ENCODE measurements at regions not wholly inside any gene's neighbourhood (a gene's known extent, or its start where the extent isn't known, plus 50 kb on each side); places are given as distances from the start of the nearest gene placed in this dataset.

DNA sequence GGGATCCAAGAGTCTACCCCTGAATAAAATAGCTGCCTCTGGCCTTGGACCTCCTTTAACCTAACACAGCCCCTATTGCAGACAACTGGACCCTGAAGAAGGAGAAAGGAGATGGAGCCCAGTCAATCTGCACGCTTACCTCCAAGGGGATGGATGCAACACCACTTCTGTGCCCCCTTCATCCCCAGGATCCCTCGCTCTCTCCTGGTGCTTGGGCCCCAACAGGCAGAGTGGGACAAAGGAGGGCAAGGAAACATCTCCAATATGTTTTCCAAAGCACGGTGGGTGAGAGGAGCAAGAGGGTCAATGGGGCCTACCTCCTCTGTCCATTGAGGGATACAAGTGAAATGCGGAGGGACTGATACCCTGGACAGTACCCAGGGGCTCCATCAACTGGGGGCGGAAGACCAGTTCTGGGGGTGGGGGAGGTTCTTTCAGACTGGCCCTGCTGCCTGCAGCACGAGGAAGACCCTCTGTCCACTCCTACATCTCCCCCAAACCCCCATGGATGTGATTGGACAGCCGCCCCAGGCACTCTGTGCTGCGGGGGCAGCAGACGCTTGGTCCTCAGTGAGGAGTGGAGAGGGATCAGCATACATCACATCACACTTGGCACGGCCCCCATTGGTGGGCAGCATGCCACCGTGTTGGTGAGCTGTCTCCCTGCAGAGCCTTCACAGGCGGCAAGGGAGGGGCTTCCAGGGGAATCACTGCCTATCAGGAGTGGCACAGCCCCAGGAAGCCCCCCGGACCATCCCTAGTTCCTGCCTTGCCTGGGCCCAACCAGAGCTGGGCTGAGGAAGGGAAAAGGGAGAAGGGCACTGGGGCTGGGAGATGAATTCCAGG, 70.6 kb downstream of the MRPL14 start:
- TF ChIP-seq, protein P1, sequence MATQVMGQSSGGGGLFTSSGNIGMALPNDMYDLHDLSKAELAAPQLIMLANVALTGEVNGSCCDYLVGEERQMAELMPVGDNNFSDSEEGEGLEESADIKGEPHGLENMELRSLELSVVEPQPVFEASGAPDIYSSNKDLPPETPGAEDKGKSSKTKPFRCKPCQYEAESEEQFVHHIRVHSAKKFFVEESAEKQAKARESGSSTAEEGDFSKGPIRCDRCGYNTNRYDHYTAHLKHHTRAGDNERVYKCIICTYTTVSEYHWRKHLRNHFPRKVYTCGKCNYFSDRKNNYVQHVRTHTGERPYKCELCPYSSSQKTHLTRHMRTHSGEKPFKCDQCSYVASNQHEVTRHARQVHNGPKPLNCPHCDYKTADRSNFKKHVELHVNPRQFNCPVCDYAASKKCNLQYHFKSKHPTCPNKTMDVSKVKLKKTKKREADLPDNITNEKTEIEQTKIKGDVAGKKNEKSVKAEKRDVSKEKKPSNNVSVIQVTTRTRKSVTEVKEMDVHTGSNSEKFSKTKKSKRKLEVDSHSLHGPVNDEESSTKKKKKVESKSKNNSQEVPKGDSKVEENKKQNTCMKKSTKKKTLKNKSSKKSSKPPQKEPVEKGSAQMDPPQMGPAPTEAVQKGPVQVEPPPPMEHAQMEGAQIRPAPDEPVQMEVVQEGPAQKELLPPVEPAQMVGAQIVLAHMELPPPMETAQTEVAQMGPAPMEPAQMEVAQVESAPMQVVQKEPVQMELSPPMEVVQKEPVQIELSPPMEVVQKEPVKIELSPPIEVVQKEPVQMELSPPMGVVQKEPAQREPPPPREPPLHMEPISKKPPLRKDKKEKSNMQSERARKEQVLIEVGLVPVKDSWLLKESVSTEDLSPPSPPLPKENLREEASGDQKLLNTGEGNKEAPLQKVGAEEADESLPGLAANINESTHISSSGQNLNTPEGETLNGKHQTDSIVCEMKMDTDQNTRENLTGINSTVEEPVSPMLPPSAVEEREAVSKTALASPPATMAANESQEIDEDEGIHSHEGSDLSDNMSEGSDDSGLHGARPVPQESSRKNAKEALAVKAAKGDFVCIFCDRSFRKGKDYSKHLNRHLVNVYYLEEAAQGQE (IDR thresholded peaks at IDR 0.05; ENCODE audit: insufficient read depth in 1 of 2, low read depth in 2 of 2, low read length in 2 of 2): peak in 1 of 2 experiments; percentile 80; a peak in 2 of 4 replicates
- no peak for TF ChIP-seq SIN3A (IDR thresholded peaks at IDR 0.05; ENCODE audit: borderline replicate concordance, insufficient read depth, low read length)

DNA sequence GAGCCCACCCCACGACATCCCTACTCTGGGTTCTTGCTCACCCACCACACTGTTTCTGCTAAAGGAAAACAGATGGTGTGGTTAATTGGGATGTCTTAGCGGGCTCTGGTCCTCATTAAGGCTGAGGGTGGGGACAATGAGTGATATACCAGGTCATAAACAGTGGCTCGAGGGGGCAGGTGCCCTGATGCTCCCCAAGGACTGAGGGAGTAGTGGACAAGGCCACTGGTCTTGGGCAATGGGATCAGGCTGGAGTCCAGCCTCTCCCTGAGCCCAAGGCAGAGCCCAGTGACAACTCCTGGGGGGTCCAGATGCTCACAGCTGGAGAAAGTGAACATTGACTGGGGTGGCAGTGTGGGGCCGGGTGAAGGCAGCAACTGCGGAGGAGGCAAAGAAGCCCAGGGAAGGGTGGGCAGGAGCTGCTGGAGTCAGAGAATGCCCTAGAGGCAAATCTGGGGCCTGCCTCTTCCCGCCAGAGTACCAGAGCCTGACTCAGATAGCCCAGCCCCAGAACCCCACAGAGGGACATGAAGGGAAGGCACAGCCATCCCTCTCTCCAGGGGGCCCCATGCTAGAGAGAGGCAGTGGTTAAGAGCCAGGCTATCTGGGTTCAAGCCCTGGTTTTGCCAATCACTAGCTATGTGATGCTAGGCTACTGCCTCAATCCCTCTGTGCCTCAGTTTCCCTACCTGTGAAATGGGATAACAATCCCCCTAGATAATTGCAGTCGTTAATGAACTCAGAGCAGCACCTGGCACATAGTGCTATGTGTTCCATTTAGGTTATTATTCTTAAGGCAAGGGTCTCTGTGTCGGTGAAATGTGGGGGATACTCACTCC, 72.3 kb downstream of the MRPL14 start:
- TF ChIP-seq POLR2AphosphoS5 (IDR thresholded peaks at IDR 0.05; ENCODE audit: low read depth, low read length) (peak; percentile 29; the same call in 1 of the 2 replicates), TAF1 (IDR thresholded peaks at IDR 0.05; ENCODE audit: borderline replicate concordance, insufficient read depth, low read length) (no peak), FOXP2 (optimal IDR thresholded peaks at IDR 0.05; ENCODE audit: borderline replicate concordance, extremely low read depth, extremely low read length, insufficient read depth) (no peak), SIN3A (IDR thresholded peaks at IDR 0.05; ENCODE audit: borderline replicate concordance, insufficient read depth, low read length) (no peak)
- TF ChIP-seq, protein P1 (IDR thresholded peaks at IDR 0.05; ENCODE audit: insufficient read depth in 1 of 2, low read depth in 2 of 2, low read length in 2 of 2): no peak

- TF ChIP-seq FOXP2 (optimal IDR thresholded peaks at IDR 0.05; ENCODE audit: borderline replicate concordance, extremely low read depth, extremely low read length, insufficient read depth) (no peak), SIN3A (IDR thresholded peaks at IDR 0.05; ENCODE audit: borderline replicate concordance, insufficient read depth, low read length) (0 out of 2 replicates have a peak, but pooled peaks have one; percentile 27), TAF1 (IDR thresholded peaks at IDR 0.05; ENCODE audit: borderline replicate concordance, insufficient read depth, low read length) (0 out of 2 replicates have a peak, but pooled peaks have one; percentile 16)
Measured at GRCh38 chr6:44053760-44054556, 73.3 kb downstream of the MRPL14 start.

DNA sequence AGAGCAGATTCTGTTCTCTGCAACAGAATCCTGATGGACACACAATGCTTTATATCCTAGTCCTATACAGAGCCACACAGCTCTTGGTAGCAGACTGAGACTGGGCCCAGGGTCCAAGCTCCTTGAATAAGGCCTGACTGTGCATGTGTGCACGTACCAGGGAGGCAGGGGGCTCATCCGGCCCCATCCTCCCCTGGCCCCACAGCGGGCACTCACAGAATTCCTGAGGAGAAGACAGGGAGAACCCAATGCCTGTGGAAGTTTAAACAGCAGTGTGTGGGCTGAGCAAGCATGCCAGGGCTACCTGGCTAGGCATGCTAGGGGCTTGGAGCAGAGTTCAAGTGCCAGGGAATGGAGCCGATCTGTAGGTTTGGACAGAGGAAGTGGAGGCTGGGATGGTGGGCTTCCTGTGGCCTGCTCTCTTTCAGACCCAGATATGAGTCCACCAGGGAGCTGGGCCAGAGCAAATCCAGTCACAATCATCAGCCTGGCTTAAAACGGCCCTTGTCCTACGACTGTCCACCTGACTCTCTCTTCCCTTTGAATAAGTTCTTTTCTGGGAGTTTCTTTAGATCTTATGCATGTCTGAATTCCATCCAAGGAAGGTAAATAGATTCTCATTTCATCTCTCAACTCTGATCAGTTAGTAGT, 74.0 kb downstream of the MRPL14 start:
- TF ChIP-seq SIN3A (IDR thresholded peaks at IDR 0.05; ENCODE audit: borderline replicate concordance, insufficient read depth, low read length) (no peak), FOXP2 (optimal IDR thresholded peaks at IDR 0.05; ENCODE audit: borderline replicate concordance, extremely low read depth, extremely low read length, insufficient read depth) (no peak), TAF1 (IDR thresholded peaks at IDR 0.05; ENCODE audit: borderline replicate concordance, insufficient read depth, low read length) (no peak), POLR2AphosphoS5 (IDR thresholded peaks at IDR 0.05; ENCODE audit: low read depth, low read length) (no peak)
- TF ChIP-seq, protein P1 (IDR thresholded peaks at IDR 0.05; ENCODE audit: insufficient read depth in 1 of 2, low read depth in 2 of 2, low read length in 2 of 2): no peak

Data from PFSK-1 (cell line).